GM13977 (cell line): ENCODE measurements at regions not wholly inside any gene's neighbourhood (a gene's known extent, or its start where the extent isn't known, plus 50 kb on each side); places are given as distances from the start of the nearest gene placed in this dataset.

Experiments used
- DNase-seq: peaks from one replicate; pipeline ENCODE4 v3.0.0; 2012; ENCODE audit warnings: low spot score
- in situ Hi-C: fragments of 300-500 bp; cut with MboI; formaldehyde crosslinking; loops from one replicate; pipeline ENCODE4 v1.12.0; 2022; ENCODE audit warnings: low sequenced_read_pairs, low pct_unique_long_range_greater_than_20kb, mixed read lengths, inconsistent platforms; ENCODE audit not compliant: unreplicated experiment
- TF ChIP-seq, protein P1 (sequence below): IDR thresholded peaks from 2 replicates; pipeline ENCODE4 v1.5.1; 2012; ENCODE audit warnings: mild to moderate bottlenecking, control low read depth; ENCODE audit not compliant: insufficient read depth; ENCODE audit errors: extremely low read depth, missing control alignments

- TF ChIP-seq, protein P1, sequence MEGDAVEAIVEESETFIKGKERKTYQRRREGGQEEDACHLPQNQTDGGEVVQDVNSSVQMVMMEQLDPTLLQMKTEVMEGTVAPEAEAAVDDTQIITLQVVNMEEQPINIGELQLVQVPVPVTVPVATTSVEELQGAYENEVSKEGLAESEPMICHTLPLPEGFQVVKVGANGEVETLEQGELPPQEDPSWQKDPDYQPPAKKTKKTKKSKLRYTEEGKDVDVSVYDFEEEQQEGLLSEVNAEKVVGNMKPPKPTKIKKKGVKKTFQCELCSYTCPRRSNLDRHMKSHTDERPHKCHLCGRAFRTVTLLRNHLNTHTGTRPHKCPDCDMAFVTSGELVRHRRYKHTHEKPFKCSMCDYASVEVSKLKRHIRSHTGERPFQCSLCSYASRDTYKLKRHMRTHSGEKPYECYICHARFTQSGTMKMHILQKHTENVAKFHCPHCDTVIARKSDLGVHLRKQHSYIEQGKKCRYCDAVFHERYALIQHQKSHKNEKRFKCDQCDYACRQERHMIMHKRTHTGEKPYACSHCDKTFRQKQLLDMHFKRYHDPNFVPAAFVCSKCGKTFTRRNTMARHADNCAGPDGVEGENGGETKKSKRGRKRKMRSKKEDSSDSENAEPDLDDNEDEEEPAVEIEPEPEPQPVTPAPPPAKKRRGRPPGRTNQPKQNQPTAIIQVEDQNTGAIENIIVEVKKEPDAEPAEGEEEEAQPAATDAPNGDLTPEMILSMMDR = no peak
- DNase-seq = no peak
- in situ Hi-C loops = no loop called here
Observed at GRCh38 chr6:105894556-105894955, 191.6 kb upstream of the PRDM1 start.

DNA sequence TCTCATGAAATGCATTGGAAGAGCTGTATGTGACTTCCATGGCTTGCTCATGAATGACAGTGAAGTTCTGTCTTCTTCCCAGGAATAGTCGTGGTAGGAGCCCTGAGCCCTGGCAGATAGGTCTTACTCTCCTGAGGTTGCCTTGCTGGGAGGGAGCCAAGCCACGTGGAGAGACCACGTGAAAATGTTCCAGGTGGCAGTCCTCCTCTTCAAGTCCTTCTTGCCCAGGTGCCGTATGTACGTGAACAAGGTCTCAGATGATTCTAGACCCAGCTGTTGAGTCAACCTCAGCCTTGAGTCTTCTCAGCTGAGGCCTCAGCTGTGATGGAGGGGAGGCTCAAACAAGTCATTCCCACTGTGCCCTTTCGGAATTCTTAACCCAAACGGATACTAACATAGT is 192.4 kb upstream of the PRDM1 start:
- in situ Hi-C loops = no loop called here
- TF ChIP-seq, protein P1 = no peak
- DNase-seq = no peak

DNA sequence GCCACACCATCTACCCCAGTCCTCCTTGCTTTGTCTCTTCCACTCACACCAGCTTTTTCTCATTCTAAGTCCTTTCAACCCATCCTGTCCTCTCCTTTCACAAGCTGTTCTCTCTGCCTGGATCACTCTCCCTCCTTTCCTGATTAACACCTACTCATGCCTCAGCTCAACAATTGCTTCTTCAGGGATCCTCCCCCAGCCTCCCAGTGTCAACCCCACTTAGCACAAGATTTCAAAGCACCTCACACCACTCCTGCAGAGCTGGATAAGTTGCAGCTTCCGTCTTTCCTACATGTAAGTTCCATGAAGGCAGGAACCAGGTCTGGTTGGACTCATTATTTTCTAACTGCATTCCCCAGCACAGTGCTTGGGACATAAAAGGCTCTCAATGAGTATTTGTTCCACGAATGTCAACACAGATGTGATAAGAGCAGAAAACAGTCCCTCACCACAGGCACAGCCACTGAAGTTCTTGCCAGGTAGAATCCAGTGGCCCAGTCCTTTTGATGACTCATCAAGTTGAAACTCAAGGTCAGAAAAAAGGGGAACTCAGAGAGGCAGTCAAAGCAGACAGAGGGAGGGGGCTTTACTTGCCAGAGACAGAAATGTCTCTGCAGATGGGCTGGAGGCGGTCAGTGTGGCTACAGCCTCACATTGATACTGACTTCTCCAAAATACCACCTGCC is 193.4 kb upstream of the PRDM1 start:
- TF ChIP-seq, protein P1 = no peak
- peak; percentile 58 for DNase-seq
- in situ Hi-C loops = no loop called here

- TF ChIP-seq, protein P1 = no peak
- in situ Hi-C loops = no loop called here
- no peak for DNase-seq
Observed at GRCh38 chr6:105890521-105891244, 195.5 kb upstream of the PRDM1 start.

DNA sequence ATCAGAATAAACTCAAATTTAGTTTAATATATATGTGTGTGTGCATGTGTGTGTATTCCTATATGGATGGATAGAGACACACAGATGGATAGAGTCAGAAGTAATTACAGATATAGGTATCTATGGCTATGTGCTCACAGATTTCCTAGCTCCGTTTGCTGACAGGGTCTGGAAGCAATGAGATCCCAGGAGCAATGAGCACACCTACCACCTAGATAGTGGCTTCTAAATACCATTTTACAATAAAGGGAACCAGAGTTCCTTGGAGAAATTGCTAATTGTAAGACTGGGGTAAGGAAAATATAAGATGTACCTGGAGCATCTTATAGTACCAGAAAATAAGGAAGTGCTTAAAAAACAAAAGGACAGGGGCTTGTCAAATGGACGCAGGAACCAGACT is 196.2 kb upstream of the PRDM1 start:
- in situ Hi-C loops = no loop called here
- TF ChIP-seq, protein P1 = no peak
- no peak for DNase-seq

- no peak for DNase-seq
- in situ Hi-C loops = no loop called here
- TF ChIP-seq, protein P1 = no peak
Observed at GRCh38 chr6:105886814-105887544, 199.2 kb upstream of the PRDM1 start.
